ENCODE measurements at regions not wholly inside any gene's neighbourhood (a gene's known extent, or its start where the extent isn't known, plus 50 kb on each side); places are given as distances from the start of the nearest gene placed in this dataset.

GRCh38 chr9:10957878-10958277, 345.1 kb upstream of the PTPRD start:
- TF ChIP-seq CTCF (conservative IDR thresholded peaks at IDR 0.05; ENCODE audit: low read length), result no peak
- TF ChIP-seq EZH2phosphoT487 (IDR thresholded peaks at IDR 0.05; ENCODE audit: borderline replicate concordance, low read depth, low read length), result no peak

Measured in OCI-LY7 (cell line).